ENCODE measurements at regions not wholly inside any gene's neighbourhood (a gene's known extent, or its start where the extent isn't known, plus 50 kb on each side); places are given as distances from the start of the nearest gene placed in this dataset.
A peak's percentile ranks its signal among the peaks of the same experiment; 100 is the strongest.

- Mint-ChIP-seq H3K9me3 (no peaks in the 10 kb centered on the region), H3K36me3 (no peaks in the 10 kb centered on the region), H3K4me3 (no peak overlapping the region), H3K27ac (no peak overlapping the region), H3K27me3 (ENCODE audit: insufficient read depth, low read depth) (no peaks in the 10 kb centered on the region), H3K4me1 (no peaks in the 10 kb centered on the region)
- no peaks in the 10 kb centered on the region for H3K36me3 ChIP-seq
- no peaks in the 10 kb centered on the region for H3K9me3 ChIP-seq (ENCODE audit: low read depth)
- H3K79me2 ChIP-seq (ENCODE audit: low read depth), result no peaks in the 10 kb centered on the region
- H3K4me3 ChIP-seq, result no peak overlapping the region
- no peak overlapping the region for H3K4me2 ChIP-seq
- DNase-seq (ENCODE audit: low spot score), result no peak
- H3K27ac ChIP-seq, result no peak overlapping the region
- no peak for TF ChIP-seq CTCF (IDR thresholded peaks at IDR 0.05)
- no peak for TF ChIP-seq EZH2 (IDR thresholded peaks at IDR 0.05)
- TF ChIP-seq EZH2phosphoT487 (IDR thresholded peaks at IDR 0.05), result no peak
- no peaks in the 10 kb centered on the region for H3K4me1 ChIP-seq
- no peaks in the 10 kb centered on the region for H3F3A ChIP-seq (ENCODE audit: low read depth)
- no peak overlapping the region for H3K9ac ChIP-seq
- no peaks in the 10 kb centered on the region for H3K27me3 ChIP-seq
- no peak overlapping the region for H2AFZ ChIP-seq (replicated peaks)
- no peaks in the 10 kb centered on the region for H4K20me1 ChIP-seq (ENCODE audit: low read depth)
Observed at GRCh38 chr18:30469091-30469490, 573.5 kb downstream of the DSC3 start.

GRCh38 chr18:30465096-30465495 lies 577.4 kb downstream of the DSC3 start:
- H3K9me3 Mint-ChIP-seq, result no peaks in the 10 kb centered on the region
- H3K4me1 ChIP-seq, result no peaks in the 10 kb centered on the region
- no peak for TF ChIP-seq EZH2 (IDR thresholded peaks at IDR 0.05)
- no peak for TF ChIP-seq EZH2phosphoT487 (IDR thresholded peaks at IDR 0.05)
- no peak for TF ChIP-seq CTCF (IDR thresholded peaks at IDR 0.05)
- no peaks in the 10 kb centered on the region for H3K79me2 ChIP-seq (ENCODE audit: low read depth)
- no peaks in the 10 kb centered on the region for H3F3A ChIP-seq (ENCODE audit: low read depth)
- no peaks in the 10 kb centered on the region for H3K4me1 Mint-ChIP-seq
- H3K4me3 Mint-ChIP-seq, result no peak overlapping the region
- no peaks in the 10 kb centered on the region for H3K36me3 ChIP-seq
- no peak for DNase-seq (ENCODE audit: low spot score)
- no peak overlapping the region for H3K9ac ChIP-seq
- no peak overlapping the region for H3K27ac ChIP-seq
- no peak overlapping the region for H3K27ac Mint-ChIP-seq
- no peaks in the 10 kb centered on the region for H3K27me3 ChIP-seq
- no peaks in the 10 kb centered on the region for H3K9me3 ChIP-seq (ENCODE audit: low read depth)
- no peaks in the 10 kb centered on the region for H3K36me3 Mint-ChIP-seq
- H3K4me3 ChIP-seq, result no peak overlapping the region
- H3K4me2 ChIP-seq, result no peak overlapping the region
- H2AFZ ChIP-seq (replicated peaks), result peak overlapping the region; percentile 66
- no peaks in the 10 kb centered on the region for H3K27me3 Mint-ChIP-seq (ENCODE audit: insufficient read depth, low read depth)
- no peaks in the 10 kb centered on the region for H4K20me1 ChIP-seq (ENCODE audit: low read depth)

- no peak for TF ChIP-seq EZH2 (IDR thresholded peaks at IDR 0.05)
- TF ChIP-seq CTCF (IDR thresholded peaks at IDR 0.05), result no peak
- TF ChIP-seq EZH2phosphoT487 (IDR thresholded peaks at IDR 0.05), result no peak
- H3K4me3 Mint-ChIP-seq, result no peak overlapping the region
Observed at GRCh38 chr18:30457156-30457555, 585.4 kb downstream of the DSC3 start.

More at GRCh38 chr18:30457156-30457555, 585.4 kb downstream of the DSC3 start:
- DNase-seq (ENCODE audit: low spot score), result no peak
- Mint-ChIP-seq H3K27ac (no peak overlapping the region), H3K4me1 (no peaks in the 10 kb centered on the region), H3K9me3 (no peaks in the 10 kb centered on the region), H3K27me3 (ENCODE audit: insufficient read depth, low read depth) (peaks cover 2% of the 10 kb centered on the region), H3K36me3 (no peaks in the 10 kb centered on the region)
- Histone ChIP-seq H3K36me3 (no peaks in the 10 kb centered on the region), H3K4me3 (no peak overlapping the region), H3K27me3 (no peaks in the 10 kb centered on the region), H3K9ac (no peak overlapping the region), H3K9me3 (ENCODE audit: low read depth) (no peaks in the 10 kb centered on the region), H3K27ac (no peak overlapping the region), H3K79me2 (ENCODE audit: low read depth) (no peaks in the 10 kb centered on the region), H2AFZ (replicated peaks) (no peak overlapping the region), H3K4me1 (no peaks in the 10 kb centered on the region), H3F3A (ENCODE audit: low read depth) (no peaks in the 10 kb centered on the region), H3K4me2 (no peak overlapping the region), H4K20me1 (ENCODE audit: low read depth) (no peaks in the 10 kb centered on the region)
